ENCODE measurements at regions not wholly inside any gene's neighbourhood (a gene's known extent, or its start where the extent isn't known, plus 50 kb on each side); places are given as distances from the start of the nearest gene placed in this dataset.

GRCh38 chr2:142544173-142544572 lies 333.3 kb upstream of the KYNU start:
- DNase-seq (no peak), ATAC-seq (no peak)
- Histone ChIP-seq H3K27ac (no peak overlapping the region), H3K9me3 (peaks cover 0 to 9% (median 0%) of the 10 kb centered on the region in 12 donors), H3K4me1 (no peaks in the 10 kb centered on the region), H3K4me3 (no peak overlapping the region), H3K27me3 (no peaks in the 10 kb centered on the region), H3K36me3 (no peaks in the 10 kb centered on the region)
- intact Hi-C loops (cut with DNase I) = no loop called here
- TF ChIP-seq, protein P1, sequence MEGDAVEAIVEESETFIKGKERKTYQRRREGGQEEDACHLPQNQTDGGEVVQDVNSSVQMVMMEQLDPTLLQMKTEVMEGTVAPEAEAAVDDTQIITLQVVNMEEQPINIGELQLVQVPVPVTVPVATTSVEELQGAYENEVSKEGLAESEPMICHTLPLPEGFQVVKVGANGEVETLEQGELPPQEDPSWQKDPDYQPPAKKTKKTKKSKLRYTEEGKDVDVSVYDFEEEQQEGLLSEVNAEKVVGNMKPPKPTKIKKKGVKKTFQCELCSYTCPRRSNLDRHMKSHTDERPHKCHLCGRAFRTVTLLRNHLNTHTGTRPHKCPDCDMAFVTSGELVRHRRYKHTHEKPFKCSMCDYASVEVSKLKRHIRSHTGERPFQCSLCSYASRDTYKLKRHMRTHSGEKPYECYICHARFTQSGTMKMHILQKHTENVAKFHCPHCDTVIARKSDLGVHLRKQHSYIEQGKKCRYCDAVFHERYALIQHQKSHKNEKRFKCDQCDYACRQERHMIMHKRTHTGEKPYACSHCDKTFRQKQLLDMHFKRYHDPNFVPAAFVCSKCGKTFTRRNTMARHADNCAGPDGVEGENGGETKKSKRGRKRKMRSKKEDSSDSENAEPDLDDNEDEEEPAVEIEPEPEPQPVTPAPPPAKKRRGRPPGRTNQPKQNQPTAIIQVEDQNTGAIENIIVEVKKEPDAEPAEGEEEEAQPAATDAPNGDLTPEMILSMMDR (IDR thresholded peaks at IDR 0.05) = no peak
- no peak for TF ChIP-seq POLR2A (IDR thresholded peaks at IDR 0.05)
- WGBS, 4 donors = 58 to 85% (median 67%) methylated on average over 4 of the region's 4 CpGs

DNA sequence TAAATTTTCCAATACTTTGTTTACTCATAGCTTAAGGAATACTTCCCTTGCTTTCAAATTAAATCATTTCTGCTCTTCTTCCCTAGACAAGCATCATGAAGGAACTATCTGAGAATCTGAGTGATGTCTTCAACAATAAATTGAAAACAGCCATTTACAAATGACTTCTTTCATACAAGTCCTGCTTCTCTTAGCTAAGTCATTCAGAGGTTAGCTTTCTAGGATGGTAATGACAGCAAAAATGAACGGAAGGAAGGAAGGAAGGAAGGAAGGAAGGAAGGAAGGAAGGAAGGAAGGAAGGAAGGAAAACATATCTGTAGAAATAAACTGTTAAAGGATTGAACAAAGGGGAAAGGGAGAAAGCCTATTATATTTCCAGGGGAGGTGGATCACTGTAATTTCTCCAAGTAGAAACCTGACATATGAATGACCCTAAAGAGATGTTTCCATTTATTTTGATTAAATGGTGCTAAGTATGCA lies 335.0 kb upstream of the KYNU start:
- Histone ChIP-seq H3K4me3 (no peak overlapping the region), H3K36me3 (no peaks in the 10 kb centered on the region), H3K27me3 (no peaks in the 10 kb centered on the region), H3K9me3 (peaks cover 0 to under 1% (median 0%) of the 10 kb centered on the region in 12 donors), H3K27ac (no peak overlapping the region), H3K4me1 (no peaks in the 10 kb centered on the region)
- intact Hi-C loops (cut with DNase I) = no loop called here
- TF ChIP-seq, protein P1 (IDR thresholded peaks at IDR 0.05) = no peak
- TF ChIP-seq POLR2A (IDR thresholded peaks at IDR 0.05) = no peak
- no peak for ATAC-seq
- no peak for DNase-seq
- 24 to 53% (median 43%) methylated on average over 1 of the region's 1 CpG for WGBS, 4 donors

- ATAC-seq (no peak), DNase-seq (no peak)
- Histone ChIP-seq H3K27me3 (no peaks in the 10 kb centered on the region), H3K4me1 (no peaks in the 10 kb centered on the region), H3K36me3 (no peaks in the 10 kb centered on the region), H3K27ac (no peak overlapping the region), H3K4me3 (no peak overlapping the region), H3K9me3 (no peaks in the 10 kb centered on the region)
- TF ChIP-seq, protein P1 (IDR thresholded peaks at IDR 0.05) = no peak
- intact Hi-C loops (cut with DNase I) = no loop called here
- WGBS, 4 donors = 82 to 84% (median 84%) methylated on average over 6 of the region's 6 CpGs
Observed at GRCh38 chr2:142536966-142537365, 340.5 kb upstream of the KYNU start.

- no peaks in the 10 kb centered on the region for H3K9me3 ChIP-seq
- ATAC-seq (no peak), DNase-seq (no peak)
- H3K4me3 ChIP-seq = no peak overlapping the region
- TF ChIP-seq POLR2A (IDR thresholded peaks at IDR 0.05) = no peak
- TF ChIP-seq, protein P1 (IDR thresholded peaks at IDR 0.05) = no peak
- H3K27me3 ChIP-seq = no peaks in the 10 kb centered on the region
- WGBS, 4 donors = 74 to 77% (median 75%) methylated on average over 6 of the region's 6 CpGs
- no peak overlapping the region for H3K27ac ChIP-seq
- no peaks in the 10 kb centered on the region for H3K4me1 ChIP-seq
- H3K36me3 ChIP-seq = no peaks in the 10 kb centered on the region
- intact Hi-C loops (cut with DNase I) = no loop called here
Observed at GRCh38 chr2:142536492-142536891, 341.0 kb upstream of the KYNU start.
